ENCODE measurements at regions not wholly inside any gene's neighbourhood (a gene's known extent, or its start where the extent isn't known, plus 50 kb on each side); places are given as distances from the start of the nearest gene placed in this dataset.

DNA sequence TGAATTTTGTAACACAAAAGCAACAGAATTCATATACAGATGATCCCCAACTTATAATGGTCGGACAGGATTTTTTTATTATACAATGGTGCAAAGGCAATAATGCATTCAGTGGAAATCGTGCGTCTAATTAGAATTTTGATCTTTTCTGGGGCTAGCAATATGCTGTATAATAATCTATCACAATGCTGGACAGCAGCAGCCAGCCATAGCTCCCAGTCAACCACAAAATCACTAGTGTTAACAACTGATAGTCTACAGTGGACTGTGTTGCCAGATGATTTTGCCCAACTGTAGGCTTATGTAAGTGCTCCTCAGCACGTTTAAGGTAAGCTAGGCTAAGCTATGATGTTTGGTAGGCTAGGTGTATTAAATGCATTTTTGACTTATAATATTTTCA, 399.0 kb upstream of the SLC39A10 start:
- TF ChIP-seq, protein P1, sequence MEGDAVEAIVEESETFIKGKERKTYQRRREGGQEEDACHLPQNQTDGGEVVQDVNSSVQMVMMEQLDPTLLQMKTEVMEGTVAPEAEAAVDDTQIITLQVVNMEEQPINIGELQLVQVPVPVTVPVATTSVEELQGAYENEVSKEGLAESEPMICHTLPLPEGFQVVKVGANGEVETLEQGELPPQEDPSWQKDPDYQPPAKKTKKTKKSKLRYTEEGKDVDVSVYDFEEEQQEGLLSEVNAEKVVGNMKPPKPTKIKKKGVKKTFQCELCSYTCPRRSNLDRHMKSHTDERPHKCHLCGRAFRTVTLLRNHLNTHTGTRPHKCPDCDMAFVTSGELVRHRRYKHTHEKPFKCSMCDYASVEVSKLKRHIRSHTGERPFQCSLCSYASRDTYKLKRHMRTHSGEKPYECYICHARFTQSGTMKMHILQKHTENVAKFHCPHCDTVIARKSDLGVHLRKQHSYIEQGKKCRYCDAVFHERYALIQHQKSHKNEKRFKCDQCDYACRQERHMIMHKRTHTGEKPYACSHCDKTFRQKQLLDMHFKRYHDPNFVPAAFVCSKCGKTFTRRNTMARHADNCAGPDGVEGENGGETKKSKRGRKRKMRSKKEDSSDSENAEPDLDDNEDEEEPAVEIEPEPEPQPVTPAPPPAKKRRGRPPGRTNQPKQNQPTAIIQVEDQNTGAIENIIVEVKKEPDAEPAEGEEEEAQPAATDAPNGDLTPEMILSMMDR (IDR thresholded peaks at IDR 0.05; ENCODE audit: poor library complexity): no peak
- TF ChIP-seq EZH2 (IDR thresholded peaks at IDR 0.05; ENCODE audit: borderline replicate concordance) (no peak), EZH2phosphoT487 (IDR thresholded peaks at IDR 0.05; ENCODE audit: low read depth, severe bottlenecking, unreplicated experiment) (no peak)

Measured in hepatocyte (in vitro differentiated cells).